ENCODE measurements at regions not wholly inside any gene's neighbourhood (a gene's known extent, or its start where the extent isn't known, plus 50 kb on each side); places are given as distances from the start of the nearest gene placed in this dataset.
"Not testable (repeated sequence)": the region's sequence is repeated elsewhere in the genome, so short reads cannot be mapped to it uniquely, and the experiment has no call there.

GRCh38 chr17:83010206-83011200 lies 68.9 kb upstream of the METRNL start:
- H3K27me3 ChIP-seq (ENCODE audit: control insufficient read depth in 2 of 2, insufficient read depth in 2 of 2, low read length in 2 of 2) = no peaks in the 10 kb centered on the region
- H3K4me1 ChIP-seq (ENCODE audit: control insufficient read depth in 1 of 2, insufficient read depth in 2 of 2, low read length in 2 of 2) = no peaks in the 10 kb centered on the region
- Mint-ChIP-seq H3K36me3 (peaks cover 56 to 69% of the 10 kb centered on the region in 2 donors), H3K9me3 (peaks cover 2 to 17% (median 7%) of the 10 kb centered on the region in 7 donors), H3K27me3 (ENCODE audit: low read depth in 3 of 3) (peaks cover 0 to 3% (median 0%) of the 10 kb centered on the region in 3 donors), H3K4me3 (no peak overlapping the region), H3K4me1 (no peaks in the 10 kb centered on the region), H3K27ac (peak overlapping the region in 3 of 7 donors; percentile 36 to 60 (median 57))
- H3K4me3 ChIP-seq (replicated peaks in 1 of 3; ENCODE audit: low read depth in 2 of 3, low read length in 3 of 3) = no peak overlapping the region
- no peak overlapping the region for H2AFZ ChIP-seq (ENCODE audit: insufficient read depth, low read depth, low read length, poor library complexity, severe bottlenecking)
- peaks cover 14 to 60% of the 10 kb centered on the region in 2 donors for H3K36me3 ChIP-seq (replicated peaks in 1 of 2; ENCODE audit: control insufficient read depth in 1 of 2, insufficient read depth in 2 of 2, low read length in 2 of 2)
- WGBS (ENCODE audit: insufficient coverage) = 96% methylated on average over 31 of the region's 39 CpGs
- no peak overlapping the region for H3K27ac ChIP-seq (ENCODE audit: low read depth in 1 of 2, low read length in 2 of 2)
- no peaks in the 10 kb centered on the region for H4K20me1 ChIP-seq (ENCODE audit: insufficient read depth, low read length)
- no peak for TF ChIP-seq CTCF (IDR thresholded peaks at IDR 0.05)
- H3K4me2 ChIP-seq (replicated peaks; ENCODE audit: extremely low read depth, low read length, poor library complexity, severe bottlenecking) = no peak overlapping the region
- peaks cover under 1 to 17% of the 10 kb centered on the region in 2 donors for H3K9me3 ChIP-seq (replicated peaks in 1 of 2; ENCODE audit: control insufficient read depth in 1 of 2, insufficient read depth in 1 of 2, low read length in 2 of 2)
- DNase-seq = no peak
- intact Hi-C loops (cut with micrococcal nuclease) = no loop called here
- no peak overlapping the region for H3K9ac ChIP-seq (ENCODE audit: insufficient read depth, low read length, poor library complexity, severe bottlenecking)
- H3K79me2 ChIP-seq (ENCODE audit: insufficient read depth, low read length) = peaks cover 13% of the 10 kb centered on the region

DNA sequence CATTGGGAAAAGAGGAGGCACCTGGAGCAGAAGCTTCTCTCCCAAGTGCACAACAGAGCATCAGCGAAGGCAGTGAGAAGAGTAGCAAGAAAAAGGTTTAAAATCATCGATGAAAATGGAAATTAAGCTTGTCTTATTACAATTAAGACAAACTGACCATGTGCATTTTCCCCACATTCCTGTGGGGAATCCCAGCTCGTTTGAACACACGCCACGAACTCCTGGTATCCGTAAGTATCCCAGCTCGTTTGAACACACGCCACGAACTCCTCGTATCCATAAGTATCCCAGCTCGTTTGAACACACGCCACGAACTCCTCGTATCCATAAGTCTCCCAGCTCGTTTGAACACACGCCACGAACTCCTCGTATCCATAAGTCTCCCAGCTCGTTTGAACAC lies 67.7 kb upstream of the METRNL start:
- H3K4me3 Mint-ChIP-seq; H3K27ac ChIP-seq (ENCODE audit: low read depth in 1 of 2, low read length in 2 of 2); H3K4me2 ChIP-seq (replicated peaks; ENCODE audit: extremely low read depth, low read length, poor library complexity, severe bottlenecking); H3K9me3 Mint-ChIP-seq; H3K27me3 Mint-ChIP-seq (ENCODE audit: low read depth in 3 of 3); H3K4me1 Mint-ChIP-seq; H3K4me3 ChIP-seq (replicated peaks in 1 of 3; ENCODE audit: low read depth in 2 of 3, low read length in 3 of 3); H4K20me1 ChIP-seq (ENCODE audit: insufficient read depth, low read length); intact Hi-C loops (cut with micrococcal nuclease); H3K9ac ChIP-seq (ENCODE audit: insufficient read depth, low read length, poor library complexity, severe bottlenecking); DNase-seq; H2AFZ ChIP-seq (ENCODE audit: insufficient read depth, low read depth, low read length, poor library complexity, severe bottlenecking); H3K4me1 ChIP-seq (ENCODE audit: control insufficient read depth in 1 of 2, insufficient read depth in 2 of 2, low read length in 2 of 2); H3K27me3 ChIP-seq (ENCODE audit: control insufficient read depth in 2 of 2, insufficient read depth in 2 of 2, low read length in 2 of 2): not testable (repeated sequence)
- Histone ChIP-seq H3K36me3 (replicated peaks in 1 of 2; ENCODE audit: control insufficient read depth in 1 of 2, insufficient read depth in 2 of 2, low read length in 2 of 2) (peaks cover 7 to 48% of the 10 kb centered on the region in 2 donors), H3K9me3 (replicated peaks in 1 of 2; ENCODE audit: control insufficient read depth in 1 of 2, insufficient read depth in 1 of 2, low read length in 2 of 2) (peaks cover 0 to 11% of the 10 kb centered on the region in 2 donors), H3K79me2 (ENCODE audit: insufficient read depth, low read length) (peaks cover 24% of the 10 kb centered on the region)
- WGBS (ENCODE audit: insufficient coverage) = 100% methylated on average over 8 of the region's 19 CpGs
- Mint-ChIP-seq H3K27ac (peak overlapping the region in 1 of 7 donors; percentile 50), H3K36me3 (peaks cover 46 to 58% of the 10 kb centered on the region in 2 donors)
